ENCODE measurements at regions not wholly inside any gene's neighbourhood (a gene's known extent, or its start where the extent isn't known, plus 50 kb on each side); places are given as distances from the start of the nearest gene placed in this dataset.
A peak's percentile ranks its signal among the peaks of the same experiment; 100 is the strongest.

DNA sequence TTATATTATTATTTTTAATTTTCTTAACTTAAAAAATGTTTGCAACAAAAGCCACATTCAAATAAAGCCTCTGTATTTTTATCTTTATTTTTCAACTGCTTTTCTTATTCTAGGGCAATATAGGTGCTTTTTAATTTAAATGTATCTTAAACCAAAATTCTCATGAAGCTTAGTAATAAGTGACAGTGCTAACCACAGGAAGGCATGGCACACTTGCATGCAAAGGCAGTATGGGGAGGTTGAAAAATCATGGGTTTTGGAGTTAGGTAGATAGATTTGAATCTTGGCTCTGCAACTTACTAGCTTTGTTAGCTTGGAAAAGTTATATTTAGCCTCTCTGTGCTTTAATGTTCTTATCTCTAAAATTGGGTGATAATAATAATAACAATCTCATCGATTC, 458.0 kb downstream of the DMAC1 start:
- CTCF ChIA-PET: interaction anchor here (0.6 to 1.0 kb wide), 3 partner anchors 81 to 1877 kb away, joined by 3 read pairs; no protein-coding TSS in a partner anchor
- H3K27me3 Mint-ChIP-seq (ENCODE audit: insufficient read depth, unreplicated experiment): peaks cover 24% of the 10 kb centered on the region
- no TSS peak for BruUV-seq (replicated peaks)
- intact Hi-C loops (cut with micrococcal nuclease): no loop called here
- POLR2A ChIA-PET: interaction anchor here (0.7 kb wide), 1 partner anchor 298 kb away, joined by 5 read pairs; no protein-coding TSS in a partner anchor
- no peak overlapping the region for H3K27ac Mint-ChIP-seq (ENCODE audit: low read depth, unreplicated experiment)
- H3K36me3 Mint-ChIP-seq (ENCODE audit: insufficient read depth, unreplicated experiment): no peaks in the 10 kb centered on the region
- no peaks in the 10 kb centered on the region for H3K4me1 Mint-ChIP-seq (ENCODE audit: insufficient read depth, unreplicated experiment)
- H3K9me3 Mint-ChIP-seq (ENCODE audit: unreplicated experiment): peaks cover 9% of the 10 kb centered on the region
- TF ChIP-seq, protein P1, sequence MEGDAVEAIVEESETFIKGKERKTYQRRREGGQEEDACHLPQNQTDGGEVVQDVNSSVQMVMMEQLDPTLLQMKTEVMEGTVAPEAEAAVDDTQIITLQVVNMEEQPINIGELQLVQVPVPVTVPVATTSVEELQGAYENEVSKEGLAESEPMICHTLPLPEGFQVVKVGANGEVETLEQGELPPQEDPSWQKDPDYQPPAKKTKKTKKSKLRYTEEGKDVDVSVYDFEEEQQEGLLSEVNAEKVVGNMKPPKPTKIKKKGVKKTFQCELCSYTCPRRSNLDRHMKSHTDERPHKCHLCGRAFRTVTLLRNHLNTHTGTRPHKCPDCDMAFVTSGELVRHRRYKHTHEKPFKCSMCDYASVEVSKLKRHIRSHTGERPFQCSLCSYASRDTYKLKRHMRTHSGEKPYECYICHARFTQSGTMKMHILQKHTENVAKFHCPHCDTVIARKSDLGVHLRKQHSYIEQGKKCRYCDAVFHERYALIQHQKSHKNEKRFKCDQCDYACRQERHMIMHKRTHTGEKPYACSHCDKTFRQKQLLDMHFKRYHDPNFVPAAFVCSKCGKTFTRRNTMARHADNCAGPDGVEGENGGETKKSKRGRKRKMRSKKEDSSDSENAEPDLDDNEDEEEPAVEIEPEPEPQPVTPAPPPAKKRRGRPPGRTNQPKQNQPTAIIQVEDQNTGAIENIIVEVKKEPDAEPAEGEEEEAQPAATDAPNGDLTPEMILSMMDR (IDR thresholded peaks at IDR 0.05; ENCODE audit: unreplicated experiment): no peak
- H3K4me3 Mint-ChIP-seq (ENCODE audit: unreplicated experiment): no peak overlapping the region
- DNase-seq (ENCODE audit: unreplicated experiment): no peak

DNA sequence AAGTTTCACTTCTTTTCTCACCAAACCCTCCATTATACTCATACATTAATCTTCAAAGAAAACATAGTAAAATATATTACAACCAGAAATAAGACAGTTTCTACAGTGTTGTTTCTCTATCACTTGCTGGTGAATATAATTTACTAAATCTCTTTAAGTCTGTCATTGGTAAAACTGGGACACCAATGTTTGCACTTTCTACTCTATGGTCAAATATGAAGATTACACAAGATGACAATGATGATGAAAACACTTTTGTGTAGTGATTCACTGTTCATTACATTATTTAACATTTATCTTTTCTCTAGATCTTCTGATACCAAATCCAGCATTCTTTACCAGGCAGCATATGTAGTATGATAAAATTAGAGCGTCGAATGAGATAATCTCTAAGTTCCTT, 459.1 kb downstream of the DMAC1 start:
- Mint-ChIP-seq H3K27me3 (ENCODE audit: insufficient read depth, unreplicated experiment) (peaks cover 24% of the 10 kb centered on the region), H3K4me1 (ENCODE audit: insufficient read depth, unreplicated experiment) (no peaks in the 10 kb centered on the region), H3K4me3 (ENCODE audit: unreplicated experiment) (no peak overlapping the region), H3K9me3 (ENCODE audit: unreplicated experiment) (peaks cover 9% of the 10 kb centered on the region), H3K36me3 (ENCODE audit: insufficient read depth, unreplicated experiment) (no peaks in the 10 kb centered on the region), H3K27ac (ENCODE audit: low read depth, unreplicated experiment) (no peak overlapping the region)
- ChIA-PET POLR2A (no interaction called here), CTCF (no interaction called here)
- TF ChIP-seq, protein P1 (IDR thresholded peaks at IDR 0.05; ENCODE audit: unreplicated experiment): no peak
- intact Hi-C loops (cut with micrococcal nuclease): no loop called here
- BruUV-seq (replicated peaks): no TSS peak
- no peak for DNase-seq (ENCODE audit: unreplicated experiment)

DNA sequence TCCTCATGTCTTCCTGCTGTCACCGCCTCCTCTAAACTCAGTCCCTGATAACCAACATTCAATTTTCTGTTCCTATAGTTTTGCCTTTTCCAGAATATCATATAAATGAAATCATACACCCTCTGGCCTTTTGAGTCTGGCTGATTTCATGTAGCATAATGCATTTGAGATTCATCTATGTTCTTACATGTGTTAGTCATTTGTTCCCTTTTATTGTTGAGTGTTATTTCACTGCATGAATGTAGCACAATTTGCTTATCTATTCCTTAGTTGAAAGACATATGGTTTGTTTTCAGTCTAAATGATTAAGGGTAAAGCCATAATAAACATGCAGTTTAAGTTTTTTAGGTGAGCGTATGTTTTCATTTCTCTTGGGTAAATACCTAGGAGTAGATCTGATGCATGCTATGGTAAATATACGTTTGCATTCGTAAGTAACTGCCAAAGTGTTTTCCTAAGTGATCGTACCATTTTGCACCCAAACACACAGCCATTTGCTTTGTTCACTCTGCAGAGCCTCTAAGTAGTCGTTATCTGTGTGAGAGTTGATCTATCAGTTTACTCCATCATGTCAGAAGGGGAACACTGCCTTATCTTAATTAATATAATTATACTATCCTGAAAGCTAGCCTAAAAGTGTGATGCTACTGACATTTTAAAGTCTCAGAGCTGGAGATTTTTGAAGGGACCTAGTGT, 460.8 kb downstream of the DMAC1 start:
- no TSS peak for BruUV-seq (replicated peaks)
- ChIA-PET CTCF (no interaction called here), POLR2A (interaction anchor here (0.6 kb wide), 1 partner anchor 100 kb away, joined by 3 read pairs; no protein-coding TSS in a partner anchor)
- Mint-ChIP-seq H3K4me3 (ENCODE audit: unreplicated experiment) (no peak overlapping the region), H3K9me3 (ENCODE audit: unreplicated experiment) (no peaks in the 10 kb centered on the region), H3K36me3 (ENCODE audit: insufficient read depth, unreplicated experiment) (no peaks in the 10 kb centered on the region), H3K4me1 (ENCODE audit: insufficient read depth, unreplicated experiment) (no peaks in the 10 kb centered on the region), H3K27ac (ENCODE audit: low read depth, unreplicated experiment) (no peak overlapping the region), H3K27me3 (ENCODE audit: insufficient read depth, unreplicated experiment) (peaks cover 11% of the 10 kb centered on the region)
- TF ChIP-seq, protein P1 (IDR thresholded peaks at IDR 0.05; ENCODE audit: unreplicated experiment): no peak
- intact Hi-C loops (cut with micrococcal nuclease): no loop called here
- DNase-seq (ENCODE audit: unreplicated experiment): no peak

- peaks cover 2% of the 10 kb centered on the region for H3K27me3 Mint-ChIP-seq (ENCODE audit: insufficient read depth, unreplicated experiment)
Measured at GRCh38 chr9:7336356-7337065, 463.1 kb downstream of the DMAC1 start.

More at GRCh38 chr9:7336356-7337065, 463.1 kb downstream of the DMAC1 start:
- BruUV-seq (replicated peaks): no TSS peak
- ChIA-PET POLR2A (no interaction called here), CTCF (interaction anchor here (0.6 kb wide), 1 partner anchor 317 kb away, joined by 3 read pairs; no protein-coding TSS in a partner anchor)
- no peaks in the 10 kb centered on the region for H3K9me3 Mint-ChIP-seq (ENCODE audit: unreplicated experiment)
- TF ChIP-seq, protein P1 (IDR thresholded peaks at IDR 0.05; ENCODE audit: unreplicated experiment): no peak
- H3K36me3 Mint-ChIP-seq (ENCODE audit: insufficient read depth, unreplicated experiment): no peaks in the 10 kb centered on the region
- intact Hi-C loops (cut with micrococcal nuclease): no loop called here
- peak; percentile 25 for DNase-seq (ENCODE audit: unreplicated experiment)
- no peaks in the 10 kb centered on the region for H3K4me1 Mint-ChIP-seq (ENCODE audit: insufficient read depth, unreplicated experiment)
- H3K27ac Mint-ChIP-seq (ENCODE audit: low read depth, unreplicated experiment): no peak overlapping the region
- H3K4me3 Mint-ChIP-seq (ENCODE audit: unreplicated experiment): no peak overlapping the region
